Bronchial epithelial cell (primary cell): ENCODE measurements at regions not wholly inside any gene's neighbourhood (a gene's known extent, or its start where the extent isn't known, plus 50 kb on each side); places are given as distances from the start of the nearest gene placed in this dataset.

Experiments used
- DNase-seq: peaks from one replicate; pipeline ENCODE4 v3.0.0-alpha.2; 2010; ENCODE audit warnings: low read depth
- FAIRE-seq: peaks from 2 replicates; lab custom pipeline; 2011; peaks lifted over from hg19 to GRCh38; lab: Jason Lieb, UNC
- H3K27me3 ChIP-seq: 2 replicates; pipeline ENCODE4 v1.5.1; 2011; ENCODE audit warnings: low read length; ENCODE audit not compliant: control insufficient read depth, insufficient read depth
- H3K36me3 ChIP-seq: 2 replicates; pipeline ENCODE4 v1.5.1; 2011; ENCODE audit warnings: low read length; ENCODE audit not compliant: control insufficient read depth, insufficient read depth
- H3K4me3 ChIP-seq: 2 replicates; pipeline ENCODE4 v1.5.1; 2011; ENCODE audit warnings: mild to moderate bottlenecking, low read depth, low read length, control low read depth
- CTCF ChIP-seq: IDR thresholded peaks from 2 replicates; pipeline ENCODE4 v1.5.1; 2011; ENCODE audit warnings: mild to moderate bottlenecking, moderate library complexity, low read length, control low read depth, inconsistent platforms; ENCODE audit not compliant: insufficient read depth, severe bottlenecking

- FAIRE-seq (no peak), DNase-seq (no peak)
- no peak overlapping the region for H3K4me3 ChIP-seq
- TF ChIP-seq CTCF, result no peak
- H3K27me3 ChIP-seq, result no peaks in the 10 kb centered on the region
- H3K36me3 ChIP-seq, result no peaks in the 10 kb centered on the region
Observed at GRCh38 chr17:74054249-74054648, 149.2 kb upstream of the RPL38 start.

- Histone ChIP-seq H3K36me3 (no peaks in the 10 kb centered on the region), H3K27me3 (no peaks in the 10 kb centered on the region), H3K4me3 (no peak overlapping the region)
- no peak for DNase-seq
- FAIRE-seq, result no peak
- TF ChIP-seq CTCF, result no peak
Observed at GRCh38 chr17:74055508-74056160, 147.8 kb upstream of the RPL38 start.

- TF ChIP-seq CTCF, result no peak
- peak; percentile 62 for FAIRE-seq
- H3K36me3 ChIP-seq, result no peaks in the 10 kb centered on the region
- no peak for DNase-seq
- H3K4me3 ChIP-seq, result no peak overlapping the region
- no peaks in the 10 kb centered on the region for H3K27me3 ChIP-seq
Observed at GRCh38 chr17:74059479-74060240, 143.8 kb upstream of the RPL38 start.

GRCh38 chr17:74061758-74062157 lies 141.7 kb upstream of the RPL38 start:
- no peak for FAIRE-seq
- no peak for DNase-seq
- Histone ChIP-seq H3K4me3 (no peak overlapping the region), H3K36me3 (no peaks in the 10 kb centered on the region), H3K27me3 (no peaks in the 10 kb centered on the region)
- TF ChIP-seq CTCF, result no peak

- TF ChIP-seq CTCF, result no peak
- Histone ChIP-seq H3K36me3 (no peaks in the 10 kb centered on the region), H3K4me3 (no peak overlapping the region), H3K27me3 (no peaks in the 10 kb centered on the region)
- DNase-seq, result no peak
- no peak for FAIRE-seq
Observed at GRCh38 chr17:74062234-74062633, 141.2 kb upstream of the RPL38 start.
